22Rv1 (cell line): ENCODE measurements at regions not wholly inside any gene's neighbourhood (a gene's known extent, or its start where the extent isn't known, plus 50 kb on each side); places are given as distances from the start of the nearest gene placed in this dataset.

Experiments
- CTCF ChIP-seq: fragments of 450-650 bp; IDR thresholded peaks from 2 replicates; pipeline ENCODE4 v1.5.1; 2017; ENCODE audit warnings: mild to moderate bottlenecking
- ZFX ChIP-seq: fragments of 450-650 bp; IDR thresholded peaks from 2 replicates; pipeline ENCODE4 v1.6.1; 2017; ENCODE audit warnings: antibody characterized with exemption, borderline replicate concordance

- TF ChIP-seq CTCF (no peak), ZFX (no peak)
Observed at GRCh38 chr9:74120470-74120869, 376.7 kb upstream of the RORB start.
